ENCODE measurements at regions not wholly inside any gene's neighbourhood (a gene's known extent, or its start where the extent isn't known, plus 50 kb on each side); places are given as distances from the start of the nearest gene placed in this dataset.

- Histone ChIP-seq H2BK5ac (ENCODE audit: low read length) (no peak overlapping the region), H3K23ac (ENCODE audit: low read depth, low read length, poor library complexity) (no peak overlapping the region), H2BK15ac (ENCODE audit: low read length) (no peak overlapping the region), H3K79me1 (ENCODE audit: low read depth, low read length) (no peaks in the 10 kb centered on the region), H3K4me2 (ENCODE audit: insufficient read depth, low read length, poor library complexity, severe bottlenecking) (no peak overlapping the region), H3K14ac (ENCODE audit: low read length) (no peak overlapping the region), H2AK5ac (ENCODE audit: low read depth, low read length) (no peak overlapping the region), H3K27ac (replicated peaks; ENCODE audit: low read length) (no peak overlapping the region), H3K4me3 (ENCODE audit: low read length in 2 of 2) (no peak overlapping the region), H3K18ac (ENCODE audit: low read length) (no peak overlapping the region), H3K9me3 (replicated peaks in 1 of 2; ENCODE audit: control insufficient read depth in 2 of 2, insufficient read depth in 1 of 2, low read depth in 1 of 2, low read length in 2 of 2) (no peaks in the 10 kb centered on the region), H3K9ac (ENCODE audit: low read depth, low read length, poor library complexity) (no peak overlapping the region), H2AFZ (ENCODE audit: low read length) (peak overlapping the region; percentile 65), H2BK12ac (ENCODE audit: low read length) (no peak overlapping the region), H3K27me3 (ENCODE audit: control insufficient read depth in 3 of 3, insufficient read depth in 3 of 3, low read depth in 1 of 3, low read length in 3 of 3) (no peaks in the 10 kb centered on the region), H3K4me1 (ENCODE audit: control insufficient read depth in 2 of 2, insufficient read depth in 1 of 2, low read depth in 1 of 2, low read length in 2 of 2) (peaks cover 0 to 12% of the 10 kb centered on the region in 2 donors), H3K4ac (ENCODE audit: low read length) (no peak overlapping the region), H3K36me3 (replicated peaks in 1 of 2; ENCODE audit: control insufficient read depth in 2 of 2, insufficient read depth in 2 of 2, low read length in 2 of 2) (no peaks in the 10 kb centered on the region), H4K91ac (ENCODE audit: low read depth, low read length, poor library complexity) (no peak overlapping the region), H4K8ac (ENCODE audit: low read depth, low read length) (no peak overlapping the region), H2BK120ac (ENCODE audit: low read depth, low read length) (no peak overlapping the region)
- no CpG with 5 or more reads among the region's 13 CpGs for WGBS, 2 donors (ENCODE audit: extremely low coverage in 2 of 2, insufficient read length in 2 of 2, insufficient replicate concordance in 1 of 2)
- peak; percentile 14 for DNase-seq (ENCODE audit: low spot score)
Measured at GRCh38 chr2:551621-552020, 125.6 kb downstream of the TMEM18 start.

GRCh38 chr2:550860-551567 lies 126.2 kb downstream of the TMEM18 start:
- no peak overlapping the region for H3K27ac ChIP-seq (replicated peaks; ENCODE audit: low read length)
- no peak overlapping the region for H2BK120ac ChIP-seq (ENCODE audit: low read depth, low read length)
- no peak overlapping the region for H3K14ac ChIP-seq (ENCODE audit: low read length)
- no CpG with 5 or more reads among the region's 13 CpGs for WGBS, 2 donors (ENCODE audit: extremely low coverage in 2 of 2, insufficient read length in 2 of 2, insufficient replicate concordance in 1 of 2)
- H2BK5ac ChIP-seq (ENCODE audit: low read length), result no peak overlapping the region
- H3K36me3 ChIP-seq (replicated peaks in 1 of 2; ENCODE audit: control insufficient read depth in 2 of 2, insufficient read depth in 2 of 2, low read length in 2 of 2), result no peaks in the 10 kb centered on the region
- no peak overlapping the region for H3K18ac ChIP-seq (ENCODE audit: low read length)
- no peaks in the 10 kb centered on the region for H3K27me3 ChIP-seq (ENCODE audit: control insufficient read depth in 3 of 3, insufficient read depth in 3 of 3, low read depth in 1 of 3, low read length in 3 of 3)
- no peak overlapping the region for H3K4ac ChIP-seq (ENCODE audit: low read length)
- H3K4me3 ChIP-seq (ENCODE audit: low read length in 2 of 2), result no peak overlapping the region
- H4K8ac ChIP-seq (ENCODE audit: low read depth, low read length), result no peak overlapping the region
- peaks cover 0 to 12% of the 10 kb centered on the region in 2 donors for H3K4me1 ChIP-seq (ENCODE audit: control insufficient read depth in 2 of 2, insufficient read depth in 1 of 2, low read depth in 1 of 2, low read length in 2 of 2)
- no peaks in the 10 kb centered on the region for H3K79me1 ChIP-seq (ENCODE audit: low read depth, low read length)
- no peak for DNase-seq (ENCODE audit: low spot score)
- H3K4me2 ChIP-seq (ENCODE audit: insufficient read depth, low read length, poor library complexity, severe bottlenecking), result no peak overlapping the region
- peak overlapping the region; percentile 65 for H2AFZ ChIP-seq (ENCODE audit: low read length)
- no peaks in the 10 kb centered on the region for H3K9me3 ChIP-seq (replicated peaks in 1 of 2; ENCODE audit: control insufficient read depth in 2 of 2, insufficient read depth in 1 of 2, low read depth in 1 of 2, low read length in 2 of 2)
- H2AK5ac ChIP-seq (ENCODE audit: low read depth, low read length), result no peak overlapping the region
- no peak overlapping the region for H2BK15ac ChIP-seq (ENCODE audit: low read length)
- no peak overlapping the region for H4K91ac ChIP-seq (ENCODE audit: low read depth, low read length, poor library complexity)
- H3K9ac ChIP-seq (ENCODE audit: low read depth, low read length, poor library complexity), result no peak overlapping the region
- H2BK12ac ChIP-seq (ENCODE audit: low read length), result no peak overlapping the region
- no peak overlapping the region for H3K23ac ChIP-seq (ENCODE audit: low read depth, low read length, poor library complexity)

GRCh38 chr2:545711-546650 lies 131.2 kb downstream of the TMEM18 start:
- Histone ChIP-seq H3K9me3 (replicated peaks in 1 of 2; ENCODE audit: control insufficient read depth in 2 of 2, insufficient read depth in 1 of 2, low read depth in 1 of 2, low read length in 2 of 2) (no peaks in the 10 kb centered on the region), H2AK5ac (ENCODE audit: low read depth, low read length) (peak overlapping the region; percentile 53), H2BK12ac (ENCODE audit: low read length) (no peak overlapping the region), H3K4me3 (ENCODE audit: low read length in 2 of 2) (no peak overlapping the region), H3K18ac (ENCODE audit: low read length) (no peak overlapping the region), H3K23ac (ENCODE audit: low read depth, low read length, poor library complexity) (no peak overlapping the region), H4K91ac (ENCODE audit: low read depth, low read length, poor library complexity) (no peak overlapping the region), H2BK15ac (ENCODE audit: low read length) (no peak overlapping the region), H3K4me1 (ENCODE audit: control insufficient read depth in 2 of 2, insufficient read depth in 1 of 2, low read depth in 1 of 2, low read length in 2 of 2) (peaks cover 2% of the 10 kb centered on the region in 2 donors), H3K14ac (ENCODE audit: low read length) (no peak overlapping the region), H3K27ac (replicated peaks; ENCODE audit: low read length) (no peak overlapping the region), H3K4ac (ENCODE audit: low read length) (no peak overlapping the region), H4K8ac (ENCODE audit: low read depth, low read length) (no peak overlapping the region), H3K27me3 (ENCODE audit: control insufficient read depth in 3 of 3, insufficient read depth in 3 of 3, low read depth in 1 of 3, low read length in 3 of 3) (peaks cover 0 to 5% (median 0%) of the 10 kb centered on the region in 3 experiments), H2AFZ (ENCODE audit: low read length) (peak overlapping the region; percentile 22), H3K36me3 (replicated peaks in 1 of 2; ENCODE audit: control insufficient read depth in 2 of 2, insufficient read depth in 2 of 2, low read length in 2 of 2) (no peaks in the 10 kb centered on the region), H3K4me2 (ENCODE audit: insufficient read depth, low read length, poor library complexity, severe bottlenecking) (no peak overlapping the region), H2BK120ac (ENCODE audit: low read depth, low read length) (no peak overlapping the region), H3K79me1 (ENCODE audit: low read depth, low read length) (no peaks in the 10 kb centered on the region), H3K9ac (ENCODE audit: low read depth, low read length, poor library complexity) (no peak overlapping the region), H2BK5ac (ENCODE audit: low read length) (no peak overlapping the region)
- no CpG with 5 or more reads among the region's 24 CpGs for WGBS, 2 donors (ENCODE audit: extremely low coverage in 2 of 2, insufficient read length in 2 of 2, insufficient replicate concordance in 1 of 2)
- no peak for DNase-seq (ENCODE audit: low spot score)

- H3K18ac ChIP-seq (ENCODE audit: low read length), result no peak overlapping the region
- H4K91ac ChIP-seq (ENCODE audit: low read depth, low read length, poor library complexity), result no peak overlapping the region
Measured at GRCh38 chr2:545228-545627, 132.0 kb downstream of the TMEM18 start.

More at GRCh38 chr2:545228-545627, 132.0 kb downstream of the TMEM18 start:
- no peak overlapping the region for H3K14ac ChIP-seq (ENCODE audit: low read length)
- H3K4me3 ChIP-seq (ENCODE audit: low read length in 2 of 2), result no peak overlapping the region
- no peak overlapping the region for H2BK120ac ChIP-seq (ENCODE audit: low read depth, low read length)
- H3K9ac ChIP-seq (ENCODE audit: low read depth, low read length, poor library complexity), result no peak overlapping the region
- H3K27me3 ChIP-seq (ENCODE audit: control insufficient read depth in 3 of 3, insufficient read depth in 3 of 3, low read depth in 1 of 3, low read length in 3 of 3), result peaks cover 0 to 5% (median 0%) of the 10 kb centered on the region in 3 experiments
- H2BK5ac ChIP-seq (ENCODE audit: low read length), result no peak overlapping the region
- no peaks in the 10 kb centered on the region for H3K9me3 ChIP-seq (replicated peaks in 1 of 2; ENCODE audit: control insufficient read depth in 2 of 2, insufficient read depth in 1 of 2, low read depth in 1 of 2, low read length in 2 of 2)
- H2AK5ac ChIP-seq (ENCODE audit: low read depth, low read length), result no peak overlapping the region
- no peak overlapping the region for H2BK12ac ChIP-seq (ENCODE audit: low read length)
- WGBS, 2 donors (ENCODE audit: extremely low coverage in 2 of 2, insufficient read length in 2 of 2, insufficient replicate concordance in 1 of 2), result no CpG with 5 or more reads among the region's 12 CpGs
- no peak overlapping the region for H3K27ac ChIP-seq (replicated peaks; ENCODE audit: low read length)
- H3K4me1 ChIP-seq (ENCODE audit: control insufficient read depth in 2 of 2, insufficient read depth in 1 of 2, low read depth in 1 of 2, low read length in 2 of 2), result peaks cover under 1 to 2% of the 10 kb centered on the region in 2 donors
- H3K23ac ChIP-seq (ENCODE audit: low read depth, low read length, poor library complexity), result no peak overlapping the region
- no peak overlapping the region for H2AFZ ChIP-seq (ENCODE audit: low read length)
- no peaks in the 10 kb centered on the region for H3K79me1 ChIP-seq (ENCODE audit: low read depth, low read length)
- no peaks in the 10 kb centered on the region for H3K36me3 ChIP-seq (replicated peaks in 1 of 2; ENCODE audit: control insufficient read depth in 2 of 2, insufficient read depth in 2 of 2, low read length in 2 of 2)
- H3K4ac ChIP-seq (ENCODE audit: low read length), result no peak overlapping the region
- no peak overlapping the region for H3K4me2 ChIP-seq (ENCODE audit: insufficient read depth, low read length, poor library complexity, severe bottlenecking)
- H4K8ac ChIP-seq (ENCODE audit: low read depth, low read length), result no peak overlapping the region
- DNase-seq (ENCODE audit: low spot score), result no peak
- H2BK15ac ChIP-seq (ENCODE audit: low read length), result no peak overlapping the region

Measured in neuronal stem cell (in vitro differentiated cells).